ENCODE measurements at regions not wholly inside any gene's neighbourhood (a gene's known extent, or its start where the extent isn't known, plus 50 kb on each side); places are given as distances from the start of the nearest gene placed in this dataset.
"Not testable (repeated sequence)": the region's sequence is repeated elsewhere in the genome, so short reads cannot be mapped to it uniquely, and the experiment has no call there.

- no peak for DNase-seq
These were observed 50.7 kb upstream of the KLF7 start for GRCh38 chr2:207216457-207216856.

GRCh38 chr2:207217442-207217841 is 51.7 kb upstream of the KLF7 start:
- DNase-seq = no peak

GRCh38 chr2:207219081-207219630 is 53.4 kb upstream of the KLF7 start:
- DNase-seq = no peak

- no peak for DNase-seq
These were observed 54.1 kb upstream of the KLF7 start for GRCh38 chr2:207219676-207220501.

GRCh38 chr2:207221731-207222130 is 56.0 kb upstream of the KLF7 start:
- no peak for DNase-seq

- no peak for DNase-seq
These were observed 57.3 kb upstream of the KLF7 start for GRCh38 chr2:207223051-207223450.

GRCh38 chr2:207224381-207224780 is 58.6 kb upstream of the KLF7 start:
- DNase-seq = no peak

- DNase-seq = peak; percentile 41
These were observed 59.2 kb upstream of the KLF7 start for GRCh38 chr2:207224791-207225482.

- DNase-seq = no peak
These were observed 60.0 kb upstream of the KLF7 start for GRCh38 chr2:207225773-207226172.

GRCh38 chr2:207226243-207226642 is 60.5 kb upstream of the KLF7 start:
- DNase-seq = no peak

- no peak for DNase-seq
These were observed 60.9 kb upstream of the KLF7 start for GRCh38 chr2:207226671-207227061.

- no peak for DNase-seq
These were observed 61.5 kb upstream of the KLF7 start for GRCh38 chr2:207227062-207227748.

- no peak for DNase-seq
These were observed 62.0 kb upstream of the KLF7 start for GRCh38 chr2:207227749-207228145.

- no peak for DNase-seq
These were observed 62.7 kb upstream of the KLF7 start for GRCh38 chr2:207228402-207228801.

GRCh38 chr2:207229161-207229560 is 63.4 kb upstream of the KLF7 start:
- no peak for DNase-seq

GRCh38 chr2:207230261-207231105 is 64.7 kb upstream of the KLF7 start:
- DNase-seq = no peak

GRCh38 chr2:207231106-207231865 is 65.5 kb upstream of the KLF7 start:
- DNase-seq = no peak

- DNase-seq = no peak
These were observed 66.2 kb upstream of the KLF7 start for GRCh38 chr2:207231967-207232366.

- not testable (repeated sequence) for DNase-seq
These were observed 67.4 kb upstream of the KLF7 start for GRCh38 chr2:207233141-207233540.

- no peak for DNase-seq
These were observed 68.0 kb upstream of the KLF7 start for GRCh38 chr2:207233731-207234130.

- DNase-seq = no peak
These were observed 69.9 kb upstream of the KLF7 start for GRCh38 chr2:207235621-207236020.
